ENCODE measurements at regions not wholly inside any gene's neighbourhood (a gene's known extent, or its start where the extent isn't known, plus 50 kb on each side); places are given as distances from the start of the nearest gene placed in this dataset.

DNA sequence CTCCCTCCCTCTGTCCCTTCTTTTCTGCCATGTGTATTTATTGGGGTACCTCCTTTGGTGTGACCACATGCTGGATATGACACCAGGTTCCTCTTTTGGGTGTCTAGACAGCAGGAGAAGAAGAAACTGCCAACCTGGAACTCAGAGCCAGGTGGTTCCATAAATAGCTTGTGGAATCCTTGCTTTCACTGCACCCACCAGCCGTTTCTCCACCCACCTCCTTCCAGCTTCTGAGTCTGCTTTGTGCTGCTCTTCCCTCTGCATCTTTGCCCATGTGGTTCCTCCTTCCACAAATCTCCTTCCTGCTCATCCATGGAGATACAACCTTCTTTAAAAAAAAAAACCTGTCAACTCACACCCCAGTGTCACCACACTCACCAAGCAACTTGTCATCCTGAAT, 80.2 kb upstream of the SKOR2 start:
- TF ChIP-seq, protein P1, sequence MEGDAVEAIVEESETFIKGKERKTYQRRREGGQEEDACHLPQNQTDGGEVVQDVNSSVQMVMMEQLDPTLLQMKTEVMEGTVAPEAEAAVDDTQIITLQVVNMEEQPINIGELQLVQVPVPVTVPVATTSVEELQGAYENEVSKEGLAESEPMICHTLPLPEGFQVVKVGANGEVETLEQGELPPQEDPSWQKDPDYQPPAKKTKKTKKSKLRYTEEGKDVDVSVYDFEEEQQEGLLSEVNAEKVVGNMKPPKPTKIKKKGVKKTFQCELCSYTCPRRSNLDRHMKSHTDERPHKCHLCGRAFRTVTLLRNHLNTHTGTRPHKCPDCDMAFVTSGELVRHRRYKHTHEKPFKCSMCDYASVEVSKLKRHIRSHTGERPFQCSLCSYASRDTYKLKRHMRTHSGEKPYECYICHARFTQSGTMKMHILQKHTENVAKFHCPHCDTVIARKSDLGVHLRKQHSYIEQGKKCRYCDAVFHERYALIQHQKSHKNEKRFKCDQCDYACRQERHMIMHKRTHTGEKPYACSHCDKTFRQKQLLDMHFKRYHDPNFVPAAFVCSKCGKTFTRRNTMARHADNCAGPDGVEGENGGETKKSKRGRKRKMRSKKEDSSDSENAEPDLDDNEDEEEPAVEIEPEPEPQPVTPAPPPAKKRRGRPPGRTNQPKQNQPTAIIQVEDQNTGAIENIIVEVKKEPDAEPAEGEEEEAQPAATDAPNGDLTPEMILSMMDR (conservative IDR thresholded peaks at IDR 0.05; ENCODE audit: low read depth, low read length) = no peak
- DNase-seq (ENCODE audit: low read depth) = no peak
- no peak overlapping the region for H3K4me3 ChIP-seq (ENCODE audit: low read depth, low read length)

DNA sequence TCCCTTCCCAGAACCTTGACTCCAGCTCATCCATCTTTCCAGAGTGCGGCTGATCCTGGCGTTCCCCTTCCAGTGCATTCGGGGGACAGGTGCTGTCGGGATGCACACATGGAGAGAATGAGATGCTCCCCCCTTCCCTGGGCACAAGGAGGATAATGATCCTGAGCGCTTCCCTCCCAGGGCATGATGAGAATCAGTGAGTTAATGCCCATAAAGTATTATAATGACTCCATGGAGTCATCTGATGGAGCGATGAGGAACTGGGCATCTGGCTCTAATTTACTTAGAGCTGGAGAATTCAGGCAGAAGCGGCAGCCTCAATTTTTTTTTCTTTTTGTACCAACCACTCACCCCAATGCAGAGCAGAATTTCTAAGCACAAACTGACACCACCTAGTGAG, 79.6 kb upstream of the SKOR2 start:
- no peak overlapping the region for H3K4me3 ChIP-seq (ENCODE audit: low read depth, low read length)
- no peak for DNase-seq (ENCODE audit: low read depth)

DNA sequence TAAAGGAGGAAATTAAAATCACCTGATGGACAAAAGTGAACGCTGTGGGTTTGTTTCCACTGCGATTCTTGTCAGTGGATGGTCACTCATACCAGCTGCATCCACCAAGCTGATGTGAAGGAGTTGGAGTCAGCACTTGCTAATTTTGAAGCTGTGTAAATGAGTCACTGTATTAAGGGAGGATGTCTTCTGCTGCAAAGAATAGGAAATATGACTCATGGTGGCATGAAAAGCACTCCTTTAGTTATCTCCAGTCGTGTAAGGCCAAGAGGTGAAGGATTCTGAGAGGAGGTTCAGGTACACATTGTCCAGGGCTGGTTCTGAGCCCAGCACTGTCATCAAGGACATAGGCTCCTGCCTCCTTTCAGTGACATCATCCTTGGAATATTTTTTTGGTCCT, 71.7 kb upstream of the SKOR2 start:
- no peak for DNase-seq (ENCODE audit: low read depth)
- H3K4me3 ChIP-seq (ENCODE audit: low read depth, low read length) = no peak overlapping the region
- TF ChIP-seq, protein P1 (conservative IDR thresholded peaks at IDR 0.05; ENCODE audit: low read depth, low read length) = no peak

More for the DNA sequence above, 79.6 kb upstream of the SKOR2 start:
- TF ChIP-seq, protein P1 (conservative IDR thresholded peaks at IDR 0.05; ENCODE audit: low read depth, low read length) = no peak

DNA sequence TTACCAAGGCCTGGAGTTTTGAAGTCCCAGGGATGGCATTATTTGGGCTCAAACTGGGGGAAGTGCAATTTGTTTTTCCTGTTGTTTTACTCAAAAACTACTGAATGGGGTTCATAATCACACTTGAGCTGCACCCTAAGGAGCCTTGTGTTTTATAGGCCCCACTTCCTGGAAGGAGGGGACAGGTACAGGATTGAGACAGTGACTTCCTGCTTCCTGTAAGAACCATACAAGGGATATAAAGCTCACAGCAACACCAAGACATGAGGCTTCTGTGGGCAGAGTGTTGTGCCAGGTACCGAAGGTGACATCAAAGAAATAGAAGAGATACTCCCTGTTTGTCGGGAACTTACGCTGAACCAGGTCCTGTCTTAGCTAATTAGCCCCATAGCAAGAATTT, 70.4 kb upstream of the SKOR2 start:
- H3K4me3 ChIP-seq (ENCODE audit: low read depth, low read length) = no peak overlapping the region
- DNase-seq (ENCODE audit: low read depth) = no peak
- TF ChIP-seq, protein P1 (conservative IDR thresholded peaks at IDR 0.05; ENCODE audit: low read depth, low read length) = no peak

DNA sequence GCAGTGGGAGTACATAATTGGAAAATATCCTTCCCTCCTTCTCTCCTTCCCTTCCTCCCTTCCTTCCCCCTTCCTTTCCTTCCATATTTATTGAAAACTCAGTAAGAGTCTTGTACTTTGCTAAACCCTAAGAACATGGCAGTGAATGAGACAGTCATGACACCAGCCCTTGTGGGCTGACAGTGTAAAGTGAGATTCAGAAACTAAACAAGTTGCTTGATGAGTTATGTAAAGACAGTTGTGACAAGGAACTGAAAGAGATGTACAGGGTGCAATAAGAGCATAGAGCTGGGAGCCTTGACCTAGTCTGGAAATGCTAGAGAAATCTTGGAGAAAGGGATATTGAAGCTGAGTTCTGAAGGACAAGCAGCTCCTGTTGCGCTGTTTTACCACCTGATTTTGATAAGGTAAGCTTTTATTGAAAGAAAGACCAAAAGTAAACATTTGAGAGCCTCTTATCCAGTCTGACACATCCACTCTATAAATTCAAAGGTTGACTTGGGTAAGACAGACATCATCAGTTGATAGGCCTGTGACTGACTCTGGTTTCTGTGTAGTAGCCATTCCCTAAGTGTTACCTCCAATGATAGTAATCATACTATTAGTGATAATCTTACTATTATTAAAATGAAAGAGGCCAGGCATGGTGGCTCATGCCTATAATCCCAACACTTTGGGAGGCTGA, 66.5 kb upstream of the SKOR2 start:
- TF ChIP-seq, protein P1 (conservative IDR thresholded peaks at IDR 0.05; ENCODE audit: low read depth, low read length) = no peak
- H3K4me3 ChIP-seq (ENCODE audit: low read depth, low read length) = no peak overlapping the region
- no peak for DNase-seq (ENCODE audit: low read depth)

DNA sequence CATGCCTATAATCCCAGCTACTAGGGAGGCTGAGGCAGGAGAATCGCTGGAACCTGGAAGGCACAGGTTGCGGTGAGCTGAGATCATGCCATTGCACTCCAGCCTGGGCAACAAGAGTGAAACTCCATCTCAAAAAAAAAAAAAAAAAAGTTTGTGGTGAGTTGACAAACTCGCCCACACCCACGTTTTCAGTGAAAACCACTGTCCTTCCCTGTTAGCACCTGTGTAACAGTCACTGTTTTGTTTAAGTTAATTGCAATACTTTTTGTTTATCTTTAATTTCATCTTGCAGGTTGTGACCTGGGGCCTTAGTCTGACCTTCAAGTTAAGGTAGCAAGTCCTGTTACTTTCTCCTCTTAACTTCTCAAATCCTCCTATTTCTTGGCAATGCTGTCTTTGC, 65.5 kb upstream of the SKOR2 start:
- no peak for DNase-seq (ENCODE audit: low read depth)
- TF ChIP-seq, protein P1 (conservative IDR thresholded peaks at IDR 0.05; ENCODE audit: low read depth, low read length) = no peak

DNA sequence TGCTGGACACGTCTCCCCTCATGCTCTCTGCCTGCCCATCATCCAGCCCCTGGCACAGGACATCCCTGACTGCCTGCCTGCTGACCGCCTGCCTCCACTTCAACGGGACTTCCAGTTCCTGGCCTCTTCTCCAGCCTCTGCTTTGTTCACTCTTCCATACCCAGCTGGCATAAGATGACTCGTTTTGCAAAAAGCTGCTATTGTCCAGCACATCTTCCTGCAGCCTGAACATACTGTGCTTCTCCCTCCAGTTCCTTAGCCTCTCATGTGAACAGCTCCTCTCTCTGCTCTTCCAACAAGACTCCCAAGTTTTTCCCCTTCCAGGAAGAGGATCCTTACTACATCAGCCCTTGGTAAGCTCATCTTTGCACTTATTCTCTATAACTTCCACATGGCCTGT, 62.4 kb upstream of the SKOR2 start:
- no peak for DNase-seq (ENCODE audit: low read depth)

More for the DNA sequence above, 65.5 kb upstream of the SKOR2 start:
- H3K4me3 ChIP-seq (ENCODE audit: low read depth, low read length) = no peak overlapping the region

More for the DNA sequence above, 62.4 kb upstream of the SKOR2 start:
- TF ChIP-seq, protein P1 (conservative IDR thresholded peaks at IDR 0.05; ENCODE audit: low read depth, low read length) = no peak
- H3K4me3 ChIP-seq (ENCODE audit: low read depth, low read length) = no peak overlapping the region
